ENCODE measurements at regions not wholly inside any gene's neighbourhood (a gene's known extent, or its start where the extent isn't known, plus 50 kb on each side); places are given as distances from the start of the nearest gene placed in this dataset.

DNA sequence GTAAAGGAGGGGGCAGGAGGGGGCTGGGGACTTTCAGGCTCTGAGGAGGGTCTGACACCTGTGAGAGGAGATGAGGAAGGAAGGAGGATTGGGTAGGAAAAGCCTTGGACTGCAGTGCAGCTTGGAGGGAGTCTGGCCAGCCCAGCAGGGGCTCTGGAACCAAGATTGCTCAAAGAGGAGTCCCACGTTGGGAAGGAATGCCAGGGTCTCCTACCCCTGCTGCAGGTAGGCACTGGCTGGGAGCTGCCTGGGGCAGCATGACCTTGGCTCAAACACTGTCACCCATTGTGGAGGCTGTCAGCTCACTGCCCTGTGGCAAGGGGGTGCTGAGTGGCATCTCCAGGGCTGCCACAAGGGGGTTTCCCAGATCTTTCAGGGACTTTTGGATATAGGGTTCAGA lies 94.5 kb downstream of the RPS6KA4 start:
- H3K9me1 ChIP-seq (ENCODE audit: insufficient read depth, low read length): no peaks in the 10 kb centered on the region
- no peak overlapping the region for H2AK9ac ChIP-seq (replicated peaks; ENCODE audit: low read depth, low read length, poor library complexity)
- H2AK5ac ChIP-seq (ENCODE audit: low read depth, low read length): no peak overlapping the region
- TF ChIP-seq POLR2A (IDR thresholded peaks at IDR 0.05; ENCODE audit: low read depth, low read length) (no peak), MAZ (IDR thresholded peaks at IDR 0.05; ENCODE audit: borderline replicate concordance, low read depth, low read length) (no peak), SMC3 (IDR thresholded peaks at IDR 0.05; ENCODE audit: low read depth, low read length) (no peak), MXI1 (IDR thresholded peaks at IDR 0.05; ENCODE audit: borderline replicate concordance, low read depth, low read length) (no peak), RCOR1 (IDR thresholded peaks at IDR 0.05; ENCODE audit: insufficient replicate concordance, low read length) (no peak), NFE2L2 (IDR thresholded peaks at IDR 0.05; ENCODE audit: low read depth, low read length) (no peak), CEBPB (IDR thresholded peaks at IDR 0.05; ENCODE audit: low read depth, low read length) (no peak), RAD21 (IDR thresholded peaks at IDR 0.05; ENCODE audit: low read length) (no peak), RFX5 (IDR thresholded peaks at IDR 0.05; ENCODE audit: low read depth, low read length) (no peak)
- TF ChIP-seq, protein P1, sequence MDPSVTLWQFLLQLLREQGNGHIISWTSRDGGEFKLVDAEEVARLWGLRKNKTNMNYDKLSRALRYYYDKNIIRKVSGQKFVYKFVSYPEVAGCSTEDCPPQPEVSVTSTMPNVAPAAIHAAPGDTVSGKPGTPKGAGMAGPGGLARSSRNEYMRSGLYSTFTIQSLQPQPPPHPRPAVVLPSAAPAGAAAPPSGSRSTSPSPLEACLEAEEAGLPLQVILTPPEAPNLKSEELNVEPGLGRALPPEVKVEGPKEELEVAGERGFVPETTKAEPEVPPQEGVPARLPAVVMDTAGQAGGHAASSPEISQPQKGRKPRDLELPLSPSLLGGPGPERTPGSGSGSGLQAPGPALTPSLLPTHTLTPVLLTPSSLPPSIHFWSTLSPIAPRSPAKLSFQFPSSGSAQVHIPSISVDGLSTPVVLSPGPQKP (IDR thresholded peaks at IDR 0.05; ENCODE audit: borderline replicate concordance, low read depth, low read length): no peak
- ATAC-seq (ENCODE audit: low read depth) (no peak), DNase-seq (no peak)
- WGBS, 2 experiments (ENCODE audit: extremely low coverage in 2 of 2, insufficient read length in 1 of 2): no CpG with 5 or more reads among the region's 1 CpG
- no peak overlapping the region for H3K56ac ChIP-seq (ENCODE audit: extremely low read depth, insufficient read depth, low read length)
- peaks cover 46% of the 10 kb centered on the region for H3K27me3 ChIP-seq (ENCODE audit: control insufficient read depth, insufficient read depth, low read length)
- no peak overlapping the region for H4K5ac ChIP-seq (ENCODE audit: low read depth, low read length)
- H3K4ac ChIP-seq (ENCODE audit: low read depth, low read length): no peak overlapping the region
- H3K27ac ChIP-seq (ENCODE audit: insufficient read depth, low read length): no peak overlapping the region
- no peak overlapping the region for H2BK5ac ChIP-seq (ENCODE audit: low read depth, low read length, poor library complexity, severe bottlenecking)
- in situ Hi-C loops (cut with MboI; ENCODE audit: low sequenced_read_pairs): no loop called here
- no peak overlapping the region for H3K18ac ChIP-seq (ENCODE audit: low read depth, low read length)
- no peak overlapping the region for H2AFZ ChIP-seq (replicated peaks; ENCODE audit: low read length, poor library complexity)
- no peak overlapping the region for H4K8ac ChIP-seq (ENCODE audit: low read depth in 2 of 2, low read length in 2 of 2)
- H2BK20ac ChIP-seq (ENCODE audit: low read depth, low read length): no peak overlapping the region
- no peak overlapping the region for H2BK120ac ChIP-seq (ENCODE audit: low read depth, low read length)
- BruUV-seq (replicated peaks): no TSS peak
- no peak overlapping the region for H2BK15ac ChIP-seq (ENCODE audit: low read depth, low read length)
- H4K20me1 ChIP-seq (ENCODE audit: insufficient read depth, low read length): no peaks in the 10 kb centered on the region
- no peaks in the 10 kb centered on the region for H3K9me3 ChIP-seq (ENCODE audit: control insufficient read depth, insufficient read depth, low read length)
- H3K36me3 ChIP-seq (ENCODE audit: control insufficient read depth, insufficient read depth, low read length): no peaks in the 10 kb centered on the region
- dilution Hi-C loops (cut with HindIII; ENCODE audit: low sequenced_read_pairs, unreplicated experiment): no loop called here
- POLR2A ChIA-PET (ENCODE audit: unreplicated experiment): no interaction called here
- no peak overlapping the region for H3K14ac ChIP-seq (replicated peaks; ENCODE audit: low read depth, low read length)
- CTCF ChIA-PET: no interaction called here
- no peak overlapping the region for H3K23ac ChIP-seq (ENCODE audit: low read depth, low read length)
- intact Hi-C loops (cut with micrococcal nuclease): no loop called here
- peaks cover 3% of the 10 kb centered on the region for H3K4me1 ChIP-seq (ENCODE audit: control insufficient read depth, insufficient read depth, low read length)
- H3K9ac ChIP-seq (ENCODE audit: low read depth, low read length): no peak overlapping the region
- no peak overlapping the region for H4K91ac ChIP-seq (ENCODE audit: insufficient read depth, low read depth, low read length)
- no peak overlapping the region for H3K4me2 ChIP-seq (ENCODE audit: low read depth, low read length)
- no peak overlapping the region for H3K4me3 ChIP-seq (ENCODE audit: insufficient read depth, low read depth, low read length)
- H3K79me1 ChIP-seq (ENCODE audit: low read depth in 1 of 2, low read length in 2 of 2): no peaks in the 10 kb centered on the region
